ENCODE measurements at regions not wholly inside any gene's neighbourhood (a gene's known extent, or its start where the extent isn't known, plus 50 kb on each side); places are given as distances from the start of the nearest gene placed in this dataset.

DNA sequence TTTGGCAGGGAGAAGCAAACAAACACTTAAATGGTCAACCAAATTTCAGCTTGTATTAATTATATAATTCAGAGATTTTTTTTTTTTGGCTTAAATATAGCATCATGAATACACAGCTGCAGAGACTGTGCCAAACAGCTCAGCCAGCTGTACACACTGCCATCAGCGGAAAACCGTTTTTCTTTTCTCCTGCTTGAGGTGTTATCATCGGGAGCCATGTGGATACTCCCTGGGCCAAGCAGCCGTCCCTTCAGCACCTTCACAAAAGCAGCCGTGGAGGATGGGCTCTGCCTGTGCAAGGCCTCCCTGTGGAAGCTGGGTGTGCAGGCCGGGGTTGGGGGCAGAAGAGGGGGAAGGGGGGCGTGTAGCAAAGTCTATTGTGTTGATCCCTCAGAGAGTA is 85.0 kb downstream of the NUF2 start:
- no peak for DNase-seq (ENCODE audit: low read depth in 2 of 3, low spot score in 2 of 3)

DNA sequence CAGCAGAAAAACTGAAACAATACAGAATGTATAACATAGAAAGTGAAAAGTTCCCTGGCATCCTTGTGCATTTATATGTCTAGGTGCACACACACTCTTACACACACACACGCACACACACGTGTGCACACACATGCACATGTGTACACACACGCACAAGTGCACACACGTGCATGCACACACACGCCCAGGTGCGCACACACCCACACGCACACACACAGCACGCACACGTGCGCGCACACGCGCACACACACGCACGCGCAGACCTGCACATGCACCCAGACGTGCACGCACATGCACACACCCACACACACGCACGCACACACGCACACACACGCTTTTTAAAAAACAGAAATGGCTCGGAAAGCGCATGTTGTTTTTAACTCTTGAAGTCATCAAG is 86.5 kb downstream of the NUF2 start:
- DNase-seq (ENCODE audit: low read depth in 2 of 3, low spot score in 2 of 3): no peak

DNA sequence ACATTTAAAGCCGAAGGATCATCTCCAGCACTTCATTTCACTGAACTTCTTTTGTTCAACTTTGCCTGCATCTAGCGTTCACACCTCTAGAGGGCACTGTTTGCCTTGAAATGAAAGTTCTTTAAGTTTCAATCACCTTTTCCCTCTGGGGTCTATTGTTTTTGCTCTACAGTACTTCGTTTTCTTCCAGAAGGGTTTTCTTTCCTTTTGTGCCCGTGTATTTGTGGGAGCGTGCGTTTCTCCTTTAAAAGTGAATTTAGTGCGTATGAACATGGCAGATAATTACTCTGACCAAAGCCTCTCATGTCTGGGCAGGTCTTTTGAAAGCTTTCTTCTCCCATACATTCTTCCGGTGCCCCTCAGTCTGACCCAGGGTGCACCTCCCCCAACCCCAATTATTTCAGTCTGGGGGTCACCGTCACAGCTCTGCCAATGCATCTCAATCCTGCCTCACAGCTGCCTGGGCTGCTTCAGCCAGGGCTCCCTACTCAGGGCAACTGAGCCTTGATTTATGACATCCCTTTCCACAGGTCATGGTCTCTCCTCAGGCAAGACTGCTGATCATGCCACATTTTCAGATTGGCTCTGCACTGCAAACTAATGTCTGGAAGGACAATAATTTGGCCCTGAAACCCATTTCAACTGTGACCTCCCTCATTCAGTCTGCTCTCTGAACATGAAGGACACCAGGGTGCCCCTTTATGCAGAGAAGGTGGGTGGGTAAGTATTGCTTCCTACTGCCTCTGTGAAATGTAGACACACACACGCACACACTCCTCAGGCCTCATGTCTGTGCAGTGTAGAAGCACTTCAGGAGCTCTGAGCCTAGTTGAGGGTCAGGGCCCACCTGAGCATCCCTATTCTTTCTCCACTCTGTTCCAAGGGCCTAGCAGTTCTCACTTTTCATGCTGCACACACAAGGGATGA is 88.6 kb downstream of the NUF2 start:
- peak in 2 of 3 experiments; percentile 1 to 5 for DNase-seq (ENCODE audit: low read depth in 2 of 3, low spot score in 2 of 3)

DNA sequence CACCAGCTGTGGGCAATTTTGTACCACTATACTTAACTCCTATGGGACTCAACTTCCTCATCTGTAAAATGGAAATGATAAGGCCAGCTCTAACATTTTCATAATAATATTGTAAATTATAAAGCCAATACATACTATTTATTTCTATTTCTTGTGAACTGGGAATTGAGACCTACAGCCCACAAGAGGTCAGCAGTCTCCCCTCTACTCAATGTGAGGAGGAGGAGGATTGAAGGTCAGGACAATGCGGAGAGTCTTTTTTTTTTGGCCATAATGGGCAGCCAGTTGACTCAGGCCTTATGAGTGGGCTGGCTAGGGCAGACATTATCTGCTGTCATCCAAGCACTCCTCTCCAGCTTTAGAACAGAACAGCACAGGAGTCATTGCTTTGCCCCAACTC is 90.5 kb downstream of the NUF2 start:
- no peak for DNase-seq (ENCODE audit: low read depth in 2 of 3, low spot score in 2 of 3)

DNA sequence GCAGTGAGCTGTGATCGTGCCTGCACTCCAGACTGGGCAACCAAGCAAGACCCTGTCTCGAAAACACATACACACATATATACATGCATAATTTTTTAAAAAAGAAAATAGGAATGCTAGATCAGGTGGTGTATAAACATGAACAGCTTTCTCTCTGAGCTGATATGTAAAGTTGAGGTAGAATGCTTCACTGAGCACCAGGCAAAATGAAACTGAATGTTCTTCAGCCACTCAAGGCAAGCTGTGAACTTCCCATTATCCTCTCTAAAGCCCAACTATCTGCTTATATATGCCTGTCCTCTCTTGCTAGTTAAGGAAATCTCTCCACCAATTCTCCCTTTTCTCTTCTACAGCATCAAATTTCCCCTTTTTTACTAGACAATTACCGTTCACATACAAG is 93.0 kb downstream of the NUF2 start:
- DNase-seq (ENCODE audit: low read depth in 2 of 3, low spot score in 2 of 3): no peak

DNA sequence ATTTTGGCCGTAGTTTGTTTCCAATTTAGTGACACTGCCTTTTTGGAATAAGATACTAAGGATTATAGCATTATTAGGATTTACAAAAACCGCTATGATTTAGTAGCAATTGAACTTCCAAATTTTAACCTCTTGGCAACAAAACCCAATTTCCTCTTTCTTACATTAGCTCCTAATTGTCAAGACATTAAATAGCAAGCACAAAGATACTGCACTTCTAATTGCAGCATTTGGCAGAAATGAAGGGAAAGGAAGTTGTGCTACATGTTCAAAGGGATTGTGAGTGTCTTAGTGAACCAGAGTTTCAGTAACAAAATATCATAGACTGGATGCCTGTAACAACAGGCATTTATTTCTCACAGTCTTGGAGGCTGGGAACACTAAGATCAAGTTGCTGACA is 99.9 kb downstream of the NUF2 start:
- DNase-seq (ENCODE audit: low read depth in 2 of 3, low spot score in 2 of 3): no peak

DNA sequence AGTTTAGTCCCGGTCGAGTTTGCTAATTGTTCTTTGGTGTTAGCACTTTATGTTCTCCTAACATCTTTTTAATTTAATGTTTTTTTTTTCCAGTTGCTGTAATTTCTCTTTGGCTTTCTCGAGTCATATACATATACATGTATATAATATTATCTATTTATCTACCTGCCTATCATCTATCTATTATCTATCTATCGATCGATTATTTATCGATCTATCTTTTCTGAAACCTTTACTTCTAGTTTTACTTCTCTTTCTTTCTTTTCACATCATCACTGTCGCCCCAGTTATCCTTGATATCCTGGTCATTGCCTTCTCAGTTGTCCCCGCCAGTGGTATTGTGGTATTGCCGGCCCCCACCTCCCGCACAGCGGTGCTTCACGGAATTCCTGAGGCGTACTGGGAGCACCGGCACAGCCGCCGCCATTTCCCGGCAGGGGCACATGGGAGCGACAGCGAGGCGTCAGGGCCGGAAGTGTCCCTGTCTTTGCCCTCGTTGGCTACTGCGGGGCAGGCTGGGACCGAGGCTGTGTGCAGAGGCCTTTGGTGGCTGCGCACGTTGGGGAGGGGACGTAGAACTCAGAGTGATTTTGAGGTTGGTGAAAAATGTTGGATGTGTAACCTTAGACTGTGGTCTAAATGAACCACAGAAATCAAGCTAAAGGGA is 101.1 kb downstream of the NUF2 start:
- no peak for DNase-seq (ENCODE audit: low read depth in 2 of 3, low spot score in 2 of 3)

DNA sequence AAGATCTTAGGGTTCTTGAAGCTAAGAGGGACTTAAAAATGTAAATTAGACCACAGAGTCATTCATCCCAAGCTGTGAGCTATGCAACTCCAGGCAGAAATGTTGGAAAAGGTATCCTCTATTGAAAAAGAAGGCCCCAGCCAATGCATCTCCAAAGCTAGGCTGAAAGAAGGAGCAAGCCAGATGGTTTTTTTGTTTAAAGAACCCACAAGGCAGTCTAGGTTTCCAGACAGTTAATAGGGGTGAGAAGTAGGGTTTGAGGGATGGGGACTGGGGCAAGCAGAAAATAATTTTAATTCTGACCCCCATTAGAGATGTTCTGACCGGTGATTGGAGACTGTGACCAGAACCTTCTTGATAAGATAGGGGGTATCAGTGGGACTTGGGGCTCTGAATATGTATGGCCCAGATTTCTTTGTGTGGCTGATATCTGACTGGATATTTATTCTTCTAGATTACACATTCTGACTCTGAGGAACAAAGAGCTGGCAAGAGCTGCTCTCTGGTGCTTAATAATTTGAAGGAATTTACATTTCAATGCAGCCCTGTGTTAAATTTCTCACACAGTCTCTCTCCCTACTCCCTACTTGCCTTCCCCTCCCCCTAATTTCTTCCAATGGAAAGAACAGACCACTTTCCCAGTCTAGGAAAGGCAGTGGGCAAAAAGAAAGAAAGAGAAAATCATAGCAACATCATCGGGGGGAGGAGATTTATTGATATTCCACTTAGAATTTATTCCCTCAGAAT is 104.9 kb downstream of the NUF2 start:
- DNase-seq (ENCODE audit: low read depth in 2 of 3, low spot score in 2 of 3): no peak

DNA sequence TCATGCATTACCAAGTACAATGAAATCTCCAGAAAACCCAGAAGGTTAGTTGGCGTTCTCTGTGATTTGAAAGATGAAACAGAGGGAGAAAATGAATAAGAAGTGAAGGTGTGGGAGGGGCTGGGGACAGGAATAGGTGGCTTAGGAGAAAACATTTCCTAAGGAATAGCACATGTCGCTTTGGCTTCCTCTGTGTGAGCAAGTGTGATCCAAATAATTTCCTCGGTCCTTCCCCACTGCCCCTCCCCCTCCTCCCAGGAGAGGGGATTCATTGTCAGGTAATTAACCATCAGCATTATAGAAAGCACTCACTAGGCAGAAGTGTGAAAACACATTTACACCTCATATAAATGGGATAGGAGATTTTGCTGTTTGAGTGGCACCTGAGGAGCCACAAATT is 105.5 kb downstream of the NUF2 start:
- no peak for DNase-seq (ENCODE audit: low read depth in 2 of 3, low spot score in 2 of 3)

DNA sequence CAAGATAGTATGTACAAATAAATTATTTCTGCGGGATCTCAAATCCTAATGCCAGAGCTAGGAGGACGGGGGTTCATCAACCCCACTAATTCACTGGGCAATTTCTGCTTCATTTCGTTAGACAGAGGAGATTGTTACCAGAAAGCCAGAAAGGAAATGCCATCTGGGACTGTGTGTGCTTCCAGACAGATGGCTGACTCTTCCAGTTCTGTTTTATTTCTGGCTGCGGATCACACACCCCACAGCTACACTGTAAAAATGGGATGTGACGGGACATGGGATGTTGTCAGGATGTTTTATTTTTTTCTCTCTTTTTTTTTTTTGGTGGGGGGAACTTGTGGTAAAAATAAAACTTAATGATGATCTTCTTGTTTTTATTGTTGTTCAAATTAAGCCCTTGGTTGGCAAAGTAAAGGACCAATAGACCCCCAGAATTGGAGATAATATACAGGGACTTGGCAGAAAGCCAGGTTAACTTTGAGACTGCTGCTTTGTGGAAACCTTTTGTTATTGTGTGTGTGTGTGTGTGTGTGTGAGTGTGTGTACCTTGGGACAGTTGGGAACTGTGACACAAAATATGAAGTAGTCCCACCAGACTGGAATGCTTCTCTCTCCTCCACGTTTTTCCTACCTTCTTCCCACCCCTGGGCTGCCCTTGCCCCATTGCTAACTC is 114.5 kb downstream of the NUF2 start:
- no peak for DNase-seq (ENCODE audit: low read depth in 2 of 3, low spot score in 2 of 3)

DNA sequence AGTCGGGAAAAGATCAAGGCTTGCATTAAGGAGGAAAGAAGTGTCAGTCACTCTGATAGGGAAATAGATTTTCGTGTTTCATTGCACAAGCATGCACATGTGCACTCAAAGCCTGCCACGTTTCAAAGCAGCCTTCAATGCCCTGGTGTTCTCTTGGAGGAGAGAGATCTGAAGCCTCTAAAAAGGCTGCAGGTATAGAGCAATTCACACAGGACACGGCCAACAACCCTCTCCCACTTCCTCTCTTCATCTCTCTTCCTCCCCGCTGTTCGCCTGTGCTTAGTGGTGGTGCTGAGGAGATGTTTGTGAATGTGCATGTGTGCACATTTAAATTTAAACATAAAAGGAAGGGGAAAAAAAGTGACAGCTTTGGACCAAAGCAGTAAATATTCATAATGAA is 117.7 kb downstream of the NUF2 start:
- DNase-seq (ENCODE audit: low read depth in 2 of 3, low spot score in 2 of 3): no peak

DNA sequence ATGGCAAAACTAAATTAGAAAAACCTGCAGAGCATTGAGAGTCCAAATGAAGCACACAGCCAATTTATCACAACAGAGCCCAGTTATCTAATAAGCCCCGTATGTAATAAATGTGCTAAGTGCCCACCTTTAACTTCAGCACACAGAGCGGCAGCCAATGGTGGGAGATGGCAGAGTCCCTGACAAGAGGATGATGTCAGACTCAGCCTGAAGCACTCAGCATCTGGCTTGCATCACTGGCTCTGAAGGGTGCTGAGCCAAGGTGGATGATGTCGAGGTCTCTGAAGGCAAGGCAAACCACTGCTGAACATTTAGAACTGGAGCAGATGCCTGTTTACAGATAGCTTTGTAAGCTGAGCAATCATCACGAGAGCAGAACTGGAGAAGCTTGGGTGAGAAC is 118.3 kb downstream of the NUF2 start:
- no peak for DNase-seq (ENCODE audit: low read depth in 2 of 3, low spot score in 2 of 3)

DNA sequence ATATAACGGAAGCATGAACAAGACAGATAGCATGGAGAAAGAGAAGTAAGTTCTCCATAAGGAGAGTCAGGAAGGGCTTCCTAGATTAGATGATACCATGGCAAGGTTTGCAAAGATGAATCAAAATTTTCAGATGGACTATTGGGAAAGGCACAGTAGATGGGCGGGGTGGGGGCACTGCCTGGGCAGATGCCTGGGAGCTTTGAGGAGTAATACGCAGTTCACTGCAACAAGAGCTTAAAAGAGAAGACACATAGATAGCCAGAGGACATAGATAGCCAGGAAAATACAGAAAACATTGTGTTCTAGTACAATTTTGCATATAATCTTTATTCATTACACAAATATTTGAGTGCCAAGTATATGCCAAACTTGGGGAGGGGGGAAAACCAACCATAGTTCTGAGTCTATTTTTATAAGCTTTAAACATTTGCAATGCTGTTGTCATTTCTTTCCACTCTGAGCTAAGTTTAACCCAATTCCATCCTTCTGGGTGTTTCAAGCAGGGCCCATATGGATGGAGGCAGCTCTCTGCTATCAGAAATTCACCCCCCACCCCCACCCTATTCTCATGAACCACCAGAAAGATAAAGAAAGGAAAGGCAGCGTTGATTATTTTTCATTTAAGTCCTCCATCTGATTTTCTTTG is 120.6 kb downstream of the NUF2 start:
- no peak for DNase-seq (ENCODE audit: low read depth in 2 of 3, low spot score in 2 of 3)

DNA sequence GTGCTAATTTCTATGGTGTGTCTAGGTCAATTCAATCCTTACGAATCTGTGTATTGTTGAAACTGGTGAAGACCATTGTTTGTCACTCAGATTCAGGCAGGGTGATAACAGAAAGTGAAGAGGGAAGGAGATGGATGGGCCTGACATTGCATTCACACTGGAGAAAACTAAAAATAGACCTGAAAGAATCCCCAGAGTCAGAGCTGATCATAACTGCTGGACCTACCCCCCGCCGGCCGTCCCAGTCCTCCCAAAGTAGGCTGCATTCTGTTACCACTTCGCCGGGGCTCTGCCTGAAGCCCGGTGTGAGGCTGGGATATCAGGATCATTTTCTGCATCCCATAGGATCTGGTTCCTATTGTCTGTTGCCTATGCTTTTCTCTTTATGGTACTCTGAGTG is 121.1 kb downstream of the NUF2 start:
- DNase-seq (ENCODE audit: low read depth in 2 of 3, low spot score in 2 of 3): no peak

DNA sequence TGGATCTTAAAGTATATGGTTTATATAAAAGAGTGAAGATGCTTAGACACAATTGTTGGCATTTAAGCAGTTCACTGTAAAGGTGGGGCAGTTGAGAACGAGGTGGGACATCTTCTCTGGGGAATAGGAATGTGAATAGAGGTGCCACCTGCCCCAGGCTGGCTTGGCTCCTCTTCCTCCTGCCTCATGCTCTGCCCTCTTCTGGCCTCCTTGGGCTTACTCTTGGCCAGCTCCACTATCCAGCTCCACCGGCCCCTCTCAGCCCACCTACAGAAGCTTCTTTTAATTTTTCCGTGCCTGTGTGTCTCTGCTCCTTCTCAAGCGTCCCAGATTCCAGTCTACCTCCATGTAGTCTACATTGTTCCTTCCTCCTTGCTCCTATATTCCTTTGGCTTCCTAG is 122.1 kb downstream of the NUF2 start:
- no peak for DNase-seq (ENCODE audit: low read depth in 2 of 3, low spot score in 2 of 3)

DNA sequence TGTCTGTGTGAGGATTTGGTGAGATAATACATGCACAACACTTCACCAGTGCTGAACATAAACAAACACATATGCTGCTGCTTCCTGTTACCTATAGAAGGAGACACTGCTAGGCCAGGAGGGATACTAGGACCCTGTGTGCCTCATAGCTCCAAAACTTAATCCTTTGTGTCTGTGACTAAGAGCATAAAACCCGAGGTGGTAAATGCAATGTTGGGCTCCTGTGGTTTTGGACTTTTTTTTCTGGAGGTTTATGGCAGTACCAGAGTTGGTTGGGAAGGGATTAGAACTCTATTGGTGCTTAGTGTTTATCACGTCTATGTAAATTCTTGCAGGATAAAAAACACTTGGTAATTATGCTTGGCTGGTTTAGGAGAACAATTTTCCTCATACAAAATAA is 122.9 kb downstream of the NUF2 start:
- no peak for DNase-seq (ENCODE audit: low read depth in 2 of 3, low spot score in 2 of 3)

DNA sequence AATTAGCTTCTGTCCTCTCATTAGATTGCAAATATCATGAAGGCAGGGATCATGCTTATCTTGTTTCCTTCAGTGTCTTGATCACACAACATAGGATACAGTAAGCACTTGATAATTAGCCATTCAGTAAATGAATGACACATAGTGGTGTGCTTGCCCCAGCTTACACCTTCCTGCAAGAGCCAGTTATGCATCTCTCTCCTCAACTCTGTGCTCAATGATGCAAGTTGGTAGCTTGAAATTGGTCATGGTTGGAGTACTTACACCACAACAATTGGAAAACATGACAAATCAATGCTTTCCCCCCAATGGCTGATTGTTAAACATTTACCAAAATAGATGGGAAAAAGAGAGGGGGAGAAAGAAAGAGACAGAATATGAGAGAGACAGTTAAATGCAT is 129.2 kb downstream of the NUF2 start:
- DNase-seq (ENCODE audit: low read depth in 2 of 3, low spot score in 2 of 3): no peak

DNA sequence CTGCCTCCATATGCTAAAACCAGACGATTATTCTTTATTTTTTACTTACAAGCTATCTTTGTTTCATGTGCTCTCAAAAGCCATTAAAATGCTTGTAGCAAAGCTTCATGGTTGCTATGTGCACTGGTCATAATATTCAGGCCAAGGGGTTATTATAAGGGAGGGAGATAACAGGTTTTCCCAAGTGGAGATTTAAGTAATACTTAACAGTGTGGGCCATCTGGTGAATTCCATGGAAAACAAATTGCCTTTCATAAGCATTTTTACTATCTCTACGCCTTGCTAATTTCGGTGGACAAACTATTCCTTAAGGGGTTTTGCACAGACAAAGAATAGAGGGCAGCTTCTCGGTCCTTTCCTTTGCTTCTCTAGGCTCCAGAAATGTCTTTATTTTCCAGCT is 137.8 kb downstream of the NUF2 start:
- no peak for DNase-seq (ENCODE audit: low read depth in 2 of 3, low spot score in 2 of 3)

DNA sequence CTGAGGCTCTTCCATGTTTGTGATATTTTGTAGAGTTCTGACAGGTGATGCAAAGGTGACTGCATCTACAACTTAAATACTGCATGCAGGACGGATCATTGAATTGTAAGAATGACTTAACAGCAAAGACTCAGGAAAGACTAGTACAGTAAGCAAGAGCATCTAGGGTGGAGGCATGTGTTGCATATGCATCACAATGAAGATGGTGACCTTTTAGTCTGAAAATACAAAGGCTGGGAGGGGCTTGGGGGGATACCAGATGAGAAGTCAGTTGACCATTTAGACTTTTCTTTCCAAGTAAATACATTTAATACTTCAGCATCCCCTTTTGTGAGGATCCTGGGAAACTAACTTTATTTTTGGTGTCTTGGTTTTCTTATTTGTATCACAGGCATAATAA is 145.5 kb downstream of the NUF2 start:
- no peak for DNase-seq (ENCODE audit: low read depth in 2 of 3, low spot score in 2 of 3)

DNA sequence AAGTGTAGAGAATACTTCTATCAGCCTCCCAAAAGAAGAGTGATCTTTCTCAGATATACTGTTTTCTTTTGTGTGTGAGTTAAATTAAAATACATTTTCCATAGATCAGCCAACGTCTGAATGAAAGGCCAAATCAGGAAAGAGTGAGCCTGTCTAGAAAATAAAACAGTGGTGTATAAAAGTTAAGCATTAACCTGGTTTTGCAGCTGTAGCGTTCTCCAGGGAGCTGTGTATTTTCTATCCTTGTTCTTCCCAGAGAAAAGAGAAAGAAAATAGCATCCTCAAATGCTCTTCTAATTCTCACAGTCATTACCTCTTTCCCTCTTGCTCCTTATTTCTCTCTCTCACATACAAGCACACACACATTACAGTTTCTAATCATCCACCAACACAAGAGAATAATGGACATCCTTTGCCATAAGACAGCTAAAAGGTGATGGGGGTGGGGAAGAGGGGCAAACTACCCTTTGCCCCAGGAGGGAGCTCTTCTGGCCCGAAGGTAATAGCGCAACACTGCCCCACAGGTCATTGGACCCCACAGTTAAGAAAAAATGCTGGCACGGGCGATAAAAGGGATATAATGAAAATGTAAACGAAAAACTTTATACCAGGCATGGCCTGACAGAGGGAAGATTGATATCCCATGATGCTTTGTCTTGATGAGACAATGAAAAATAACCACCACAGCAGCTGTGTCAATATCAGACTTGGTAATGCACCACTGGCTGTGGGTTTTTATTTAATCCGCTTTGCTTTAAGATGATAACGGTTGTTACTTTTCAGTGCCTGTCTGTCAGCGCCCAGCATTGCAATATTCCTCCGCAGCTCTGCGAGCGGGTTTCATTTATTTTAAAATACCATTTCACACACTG is 150.3 kb downstream of the NUF2 start:
- DNase-seq (ENCODE audit: low read depth in 2 of 3, low spot score in 2 of 3): no peak
